GM18858 (cell line): ENCODE measurements at regions not wholly inside any gene's neighbourhood (a gene's known extent, or its start where the extent isn't known, plus 50 kb on each side); places are given as distances from the start of the nearest gene placed in this dataset.

Experiments
- ATAC-seq: cut with Tn5 transposase; IDR thresholded peaks from one replicate; pipeline ENCODE4 v1.9.1; 2021; ENCODE audit not compliant: unreplicated experiment

DNA sequence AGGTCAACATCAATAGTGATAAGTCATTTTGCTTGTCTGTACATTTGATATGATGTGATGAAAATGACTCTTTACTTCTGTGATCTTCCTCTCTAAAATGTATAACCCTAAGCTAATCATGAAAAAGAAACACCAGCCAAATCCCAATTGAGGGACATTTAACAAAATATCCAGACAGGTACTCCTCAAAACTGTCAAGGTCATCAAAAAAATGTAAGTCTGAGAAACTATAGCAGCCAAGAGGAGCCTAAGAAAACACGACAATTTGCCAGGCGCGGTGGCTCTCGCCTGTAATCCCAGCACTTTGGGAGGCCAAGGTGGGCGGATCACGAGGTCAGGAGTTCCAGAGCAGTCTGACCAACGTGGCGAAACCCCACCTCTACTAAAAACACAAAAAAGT lies 708.5 kb upstream of the ID4 start:
- ATAC-seq: no peak

GRCh38 chr6:19135706-19136105 lies 701.5 kb upstream of the ID4 start:
- ATAC-seq: no peak

DNA sequence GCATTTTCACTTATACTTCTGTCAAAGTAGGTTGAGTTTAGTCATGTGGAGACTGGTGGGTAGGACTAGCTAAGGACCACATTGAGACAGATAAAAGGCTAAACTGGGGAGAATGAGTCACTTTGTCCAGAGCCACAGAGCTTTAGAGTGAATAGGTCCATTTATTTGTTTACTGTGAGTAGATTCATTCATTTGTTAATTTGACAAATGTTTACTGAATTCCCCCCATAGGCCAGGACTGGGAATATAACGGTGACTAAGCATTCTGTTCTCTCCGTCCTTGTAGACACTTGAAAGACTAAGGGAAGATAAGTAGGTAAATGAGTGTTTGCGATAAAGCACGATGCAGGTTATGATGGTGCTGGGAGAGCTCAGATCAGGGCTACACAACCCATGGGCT lies 699.7 kb upstream of the ID4 start:
- no peak for ATAC-seq

DNA sequence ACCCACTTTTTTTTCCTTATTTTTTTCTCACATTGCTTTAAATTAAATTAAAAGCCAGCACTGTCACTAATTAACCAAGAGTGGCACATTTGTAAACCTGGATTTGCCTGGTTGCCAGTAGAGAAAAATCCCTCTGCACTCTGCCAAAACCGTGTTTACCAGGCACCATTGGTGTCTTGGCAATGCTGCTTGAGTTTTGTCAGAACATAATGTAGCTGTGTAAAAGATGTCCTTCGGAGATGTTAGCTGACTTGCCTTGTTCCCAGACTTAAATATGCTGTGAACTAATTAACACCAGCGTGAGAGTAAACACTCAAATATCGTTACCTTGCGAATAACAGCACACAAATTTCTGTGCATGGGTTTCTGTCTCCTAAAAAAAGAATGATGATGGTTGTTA lies 694.9 kb upstream of the ID4 start:
- ATAC-seq: no peak

GRCh38 chr6:19150307-19150706 lies 686.9 kb upstream of the ID4 start:
- ATAC-seq: no peak

- no peak for ATAC-seq
These were observed 683.7 kb upstream of the ID4 start for GRCh38 chr6:19153270-19153980.

DNA sequence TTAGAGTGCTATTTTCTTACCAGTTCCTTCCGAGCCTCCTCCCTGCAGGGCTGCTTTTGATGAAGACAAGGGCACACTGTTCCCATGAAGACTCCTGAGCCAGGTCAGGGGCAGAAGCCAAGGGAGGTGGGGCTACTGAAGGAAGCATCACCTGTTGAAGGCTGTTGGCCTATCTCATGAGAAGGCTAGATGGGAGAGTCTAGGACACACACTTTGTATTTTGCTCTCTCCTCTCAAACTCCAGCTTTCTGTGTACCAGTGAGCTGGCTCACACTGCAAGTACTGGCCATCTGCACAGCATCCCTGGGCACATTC lies 683.2 kb upstream of the ID4 start:
- ATAC-seq: no peak

GRCh38 chr6:19156443-19156842 lies 680.7 kb upstream of the ID4 start:
- ATAC-seq: no peak

GRCh38 chr6:19157486-19157885 lies 679.7 kb upstream of the ID4 start:
- ATAC-seq: no peak

DNA sequence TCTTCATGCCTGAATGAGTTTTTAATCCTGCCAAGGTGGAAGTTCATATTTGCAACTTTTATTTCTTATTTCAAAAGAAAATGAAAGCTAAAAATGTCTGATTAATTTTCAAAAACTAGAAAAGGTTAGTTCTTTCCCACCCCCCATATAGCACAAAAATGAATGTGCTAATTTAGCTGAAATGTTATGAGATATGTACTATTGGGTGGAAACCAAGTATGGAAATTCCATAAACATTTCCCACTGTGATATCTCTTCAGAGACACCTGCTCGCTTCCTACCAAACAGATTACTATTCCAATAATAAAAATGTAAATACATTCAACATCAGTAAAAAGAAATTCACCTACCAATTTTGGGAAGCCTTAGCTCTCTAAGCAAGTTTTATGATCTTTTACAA lies 678.6 kb upstream of the ID4 start:
- ATAC-seq: no peak

DNA sequence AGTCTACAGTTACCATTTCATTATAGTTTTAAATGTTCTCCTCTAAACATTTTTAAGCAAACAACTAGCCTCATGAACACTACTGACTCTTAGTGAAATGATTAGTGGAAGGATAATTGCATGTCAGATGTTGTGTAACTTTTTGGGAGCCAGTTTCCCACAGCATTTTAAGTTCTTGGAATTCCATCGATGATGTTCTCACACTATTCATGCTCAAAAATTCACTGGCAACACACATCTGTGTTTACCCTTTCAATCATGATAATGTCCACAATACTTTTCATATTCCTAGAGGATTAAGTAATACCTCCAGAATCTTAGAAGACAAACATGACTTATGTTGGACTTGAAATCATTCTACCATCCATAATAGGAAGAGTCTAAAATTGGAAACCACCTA lies 678.1 kb upstream of the ID4 start:
- no peak for ATAC-seq

GRCh38 chr6:19159561-19159960 lies 677.6 kb upstream of the ID4 start:
- no peak for ATAC-seq

- no peak for ATAC-seq
These were observed 677.0 kb upstream of the ID4 start for GRCh38 chr6:19160081-19160730.

- ATAC-seq: no peak
These were observed 669.9 kb upstream of the ID4 start for GRCh38 chr6:19167251-19167650.

GRCh38 chr6:19169366-19169765 lies 667.8 kb upstream of the ID4 start:
- no peak for ATAC-seq

- no peak for ATAC-seq
These were observed 662.1 kb upstream of the ID4 start for GRCh38 chr6:19175023-19175422.

DNA sequence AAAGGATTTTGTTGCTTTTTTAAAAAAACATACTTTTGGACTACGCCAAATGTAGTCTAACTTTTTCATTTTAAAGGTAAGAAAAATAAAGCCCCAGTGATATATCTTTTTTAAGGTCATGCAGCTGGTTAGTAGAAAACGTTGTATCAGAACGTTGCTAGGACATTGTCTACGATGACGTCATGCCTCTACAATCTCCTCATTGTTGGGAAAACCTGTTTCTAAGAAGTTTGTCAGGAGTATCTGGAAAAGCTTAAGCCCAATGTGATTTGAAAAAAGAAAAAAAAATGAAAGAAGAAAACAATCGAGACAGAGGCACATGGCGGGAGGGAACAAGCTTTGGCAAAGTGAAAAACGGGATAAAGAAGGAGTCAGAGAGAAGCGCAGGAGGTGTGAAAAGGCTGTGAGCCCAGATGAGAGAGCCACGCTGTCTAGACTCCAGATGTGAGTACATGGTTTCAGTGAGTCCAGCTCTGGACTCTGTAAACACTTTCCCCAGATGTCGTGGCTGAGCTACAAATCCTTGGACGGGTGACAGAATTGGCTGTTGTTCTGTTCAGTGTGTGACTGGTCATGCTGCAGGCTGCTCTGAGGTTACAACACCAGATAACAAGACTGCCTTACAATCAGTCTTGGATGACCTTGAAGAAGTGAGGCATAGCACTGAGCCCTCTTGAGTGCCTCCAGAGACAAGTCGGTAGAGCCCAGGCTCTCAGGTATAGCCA lies 656.7 kb upstream of the ID4 start:
- no peak for ATAC-seq

GRCh38 chr6:19181211-19181610 lies 656.0 kb upstream of the ID4 start:
- no peak for ATAC-seq

DNA sequence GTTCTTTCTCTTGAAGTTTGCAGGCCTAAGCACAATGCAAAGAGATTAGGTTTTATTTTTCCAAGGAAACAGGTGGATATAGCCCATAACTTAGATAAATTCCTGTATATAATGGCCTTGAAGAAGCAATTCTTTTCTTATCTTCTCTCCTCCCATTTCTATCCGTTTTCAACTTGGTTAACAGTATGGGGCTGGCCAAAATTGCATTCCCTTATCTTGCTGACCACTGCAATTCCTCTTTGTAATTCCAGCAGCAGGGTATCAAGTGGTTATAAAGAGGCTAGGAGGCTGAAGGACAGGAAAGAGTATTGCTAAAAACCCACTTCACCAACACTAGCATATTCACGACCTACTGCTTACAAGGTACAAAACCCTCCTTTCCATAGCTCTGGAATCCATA lies 643.5 kb upstream of the ID4 start:
- no peak for ATAC-seq

DNA sequence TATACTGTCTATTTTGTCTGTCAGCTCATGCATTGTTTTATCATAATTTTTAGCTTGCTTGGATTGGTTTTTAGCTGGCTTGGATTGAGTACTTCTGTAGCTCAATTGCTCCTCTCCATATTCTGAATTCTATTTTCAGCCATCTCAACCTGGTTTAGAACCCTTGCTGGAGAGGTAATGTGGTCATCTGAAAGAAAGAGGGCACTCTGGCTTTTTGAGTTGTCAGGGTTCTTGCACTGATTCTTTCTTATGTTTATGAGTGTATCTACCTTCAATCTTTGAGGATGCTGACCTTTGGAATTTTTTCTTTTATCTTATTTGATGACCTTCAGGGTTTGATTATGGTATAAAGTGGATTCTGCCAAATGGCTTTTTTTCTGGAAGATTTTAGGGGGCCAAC lies 632.7 kb upstream of the ID4 start:
- ATAC-seq: no peak

DNA sequence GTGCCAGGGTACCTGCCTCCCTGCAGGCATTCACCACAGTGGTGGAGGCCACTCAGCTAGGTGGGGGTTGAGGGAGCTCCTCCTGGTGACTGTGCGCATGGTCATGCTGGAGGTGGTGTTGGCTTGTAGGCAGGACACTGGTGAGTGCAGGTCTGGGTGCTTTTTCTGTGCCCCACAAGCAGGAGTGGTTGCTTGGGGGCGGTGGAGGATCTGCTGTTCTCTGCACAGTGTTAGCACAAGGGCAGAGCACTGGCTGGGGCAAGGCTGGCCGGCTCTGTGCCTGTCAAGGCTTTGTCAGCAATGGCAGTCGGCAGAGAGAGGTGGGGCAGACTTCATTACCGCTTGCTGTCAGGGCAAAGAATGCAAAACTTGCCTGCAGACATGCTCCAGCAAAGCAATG lies 632.1 kb upstream of the ID4 start:
- no peak for ATAC-seq

DNA sequence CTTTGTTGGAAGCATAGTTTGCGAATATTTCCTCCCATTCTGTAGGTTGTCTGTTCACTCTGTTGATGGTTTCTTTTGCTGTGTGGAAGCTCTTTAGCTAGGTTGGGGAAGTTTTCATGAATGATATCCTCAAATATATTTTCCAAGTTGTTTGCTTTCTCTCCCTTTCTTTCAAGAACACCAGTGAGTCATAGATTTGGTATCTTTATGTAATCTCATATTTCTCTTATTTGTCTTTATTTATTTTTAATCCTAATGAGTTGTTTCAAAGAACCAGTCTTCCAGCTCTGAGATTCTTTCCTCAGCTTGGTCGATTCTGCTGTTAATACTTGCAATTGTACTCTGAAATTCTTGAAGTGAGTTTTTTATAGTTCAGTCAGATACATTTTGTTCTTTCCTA lies 628.0 kb upstream of the ID4 start:
- ATAC-seq: no peak
